IMR-90 (cell line): ENCODE measurements at regions not wholly inside any gene's neighbourhood (a gene's known extent, or its start where the extent isn't known, plus 50 kb on each side); places are given as distances from the start of the nearest gene placed in this dataset.

Experiments
- ATAC-seq: fragments of 200-7000 bp; cut with Tn5 transposase; 2 replicates; pipeline ENCODE4 v1.9.1; 2020; ENCODE audit warnings: low read depth, mild to moderate bottlenecking, moderate library complexity
- BruUV-seq: library from RNA; stranded (reverse); fragments of 400-500 nt; replicated peaks from 2 replicates; lab custom pipeline; 2021; lab: Mats Ljungman, UMichigan
- CTCF ChIA-PET: fragments of 300-600 bp; formaldehyde crosslinking; extraction: SDS; loops from one replicate; lab custom pipeline; 2021; ENCODE audit warnings: antibody characterized with exemption; lab: Yijun Ruan, JAX
- POLR2A ChIA-PET: fragments of 300-600 bp; sonication (Branson Sonifier 250); formaldehyde crosslinking; loops from one replicate; lab custom pipeline; 2022; ENCODE audit warnings: antibody characterized with exemption; ENCODE audit not compliant: unreplicated experiment; lab: Charles Lee
- DNase-seq: peaks from one replicate; pipeline ENCODE4 v3.0.0; 2013
- H2AFZ ChIP-seq: replicated peaks from 2 replicates; pipeline ENCODE3; 2013; ENCODE audit warnings: low read length, mild to moderate bottlenecking; ENCODE audit not compliant: poor library complexity
- H2AK5ac ChIP-seq: 2 replicates; pipeline ENCODE4 v1.6.1; 2013; ENCODE audit warnings: low read depth, low read length, inconsistent platforms
- H2AK9ac ChIP-seq: replicated peaks from 2 replicates; pipeline ENCODE3; 2013; ENCODE audit warnings: mild to moderate bottlenecking, low read depth, low read length, moderate library complexity; ENCODE audit not compliant: poor library complexity
- H2BK120ac ChIP-seq: 2 replicates; pipeline ENCODE4 v1.6.1; 2013; ENCODE audit warnings: low read depth, low read length, inconsistent platforms
- H2BK15ac ChIP-seq: 3 replicates; pipeline ENCODE4 v1.6.1; 2013; ENCODE audit warnings: low read depth, low read length, inconsistent platforms
- H2BK20ac ChIP-seq: 2 replicates; pipeline ENCODE4 v1.6.1; 2013; ENCODE audit warnings: low read depth, mild to moderate bottlenecking, inconsistent platforms, low read length, moderate library complexity
- H2BK5ac ChIP-seq: 2 replicates; pipeline ENCODE4 v1.6.1; 2013; ENCODE audit warnings: mild to moderate bottlenecking, low read depth, low read length, inconsistent platforms; ENCODE audit not compliant: poor library complexity, severe bottlenecking
- H3K14ac ChIP-seq: replicated peaks from 2 replicates; pipeline ENCODE4 v1.6.1; 2013; ENCODE audit warnings: low read depth, low read length, inconsistent platforms
- H3K18ac ChIP-seq: 2 replicates; pipeline ENCODE4 v1.6.1; 2013; ENCODE audit warnings: low read depth, low read length, control low read depth
- H3K23ac ChIP-seq: 2 replicates; pipeline ENCODE4 v1.6.1; 2013; ENCODE audit warnings: low read depth, low read length, inconsistent platforms
- H3K27ac ChIP-seq: 2 replicates; pipeline ENCODE4 v1.5.1; 2013; ENCODE audit warnings: mild to moderate bottlenecking, control low read depth, low read length; ENCODE audit not compliant: insufficient read depth
- H3K27me3 ChIP-seq: 2 replicates; pipeline ENCODE4 v1.6.1; 2013; ENCODE audit warnings: low read length; ENCODE audit not compliant: control insufficient read depth, insufficient read depth
- H3K36me3 ChIP-seq: 2 replicates; pipeline ENCODE4 v1.6.1; 2013; ENCODE audit warnings: low read length, mixed read lengths; ENCODE audit not compliant: control insufficient read depth, insufficient read depth
- H3K4ac ChIP-seq: 2 replicates; pipeline ENCODE4 v1.6.1; 2013; ENCODE audit warnings: low read depth, low read length, inconsistent platforms
- H3K4me1 ChIP-seq: 2 replicates; pipeline ENCODE4 v1.6.1; 2013; ENCODE audit warnings: low read length, mixed read lengths; ENCODE audit not compliant: control insufficient read depth, insufficient read depth
- H3K4me2 ChIP-seq: 2 replicates; pipeline ENCODE4 v1.6.1; 2013; ENCODE audit warnings: low read depth, mild to moderate bottlenecking, control low read depth, low read length, moderate library complexity
- H3K4me3 ChIP-seq: 2 replicates; pipeline ENCODE4 v1.5.1; 2013; ENCODE audit warnings: low read depth, mild to moderate bottlenecking, control low read depth, low read length, moderate library complexity; ENCODE audit not compliant: insufficient read depth
- H3K56ac ChIP-seq: 2 replicates; pipeline ENCODE4 v1.6.1; 2013; ENCODE audit warnings: low read length, inconsistent platforms; ENCODE audit not compliant: insufficient read depth; ENCODE audit errors: extremely low read depth
- H3K79me1 ChIP-seq, 2 experiments: 2 replicates each; pipeline ENCODE4 v1.6.1; 2013; ENCODE audit warnings: low read length in 2 of 2, inconsistent platforms in 1 of 2, low read depth in 1 of 2
- H3K9ac ChIP-seq: 2 replicates; pipeline ENCODE4 v1.6.1; 2013; ENCODE audit warnings: low read depth, low read length, control low read depth
- H3K9me1 ChIP-seq: 2 replicates; pipeline ENCODE4 v1.6.1; 2013; ENCODE audit warnings: low read length, inconsistent platforms; ENCODE audit not compliant: insufficient read depth
- H3K9me3 ChIP-seq: 2 replicates; pipeline ENCODE4 v1.6.1; 2013; ENCODE audit warnings: low read length; ENCODE audit not compliant: control insufficient read depth, insufficient read depth
- H4K20me1 ChIP-seq: 2 replicates; pipeline ENCODE4 v1.6.1; 2013; ENCODE audit warnings: low read length, inconsistent platforms; ENCODE audit not compliant: insufficient read depth
- H4K5ac ChIP-seq: 2 replicates; pipeline ENCODE4 v1.6.1; 2013; ENCODE audit warnings: mild to moderate bottlenecking, low read depth, low read length, control low read depth
- H4K8ac ChIP-seq, 2 experiments: 2 replicates each; pipeline ENCODE4 v1.6.1; 2013; ENCODE audit warnings: low read depth in 2 of 2, low read length in 2 of 2, control low read depth in 1 of 2, inconsistent platforms in 1 of 2
- H4K91ac ChIP-seq: 2 replicates; pipeline ENCODE4 v1.6.1; 2013; ENCODE audit warnings: low read depth, low read length, inconsistent platforms; ENCODE audit not compliant: insufficient read depth
- CEBPB ChIP-seq: IDR thresholded peaks from 2 replicates; pipeline ENCODE4 v1.6.1; 2012; ENCODE audit warnings: low read depth, low read length, improper control_type of control experiment
- CHD1 ChIP-seq: IDR thresholded peaks from 2 replicates; pipeline ENCODE4 v1.6.1; 2012; ENCODE audit warnings: low read depth, low read length, improper control_type of control experiment
- FOS ChIP-seq: fragments of 150-350 bp; IDR thresholded peaks from 2 replicates; pipeline ENCODE4 v1.6.1; 2016; ENCODE audit warnings: low read depth, low read length
- MXI1 ChIP-seq: IDR thresholded peaks from 2 replicates; pipeline ENCODE4 v1.6.1; 2012; ENCODE audit warnings: low read depth, mild to moderate bottlenecking, low read length, moderate library complexity, borderline replicate concordance
- RCOR1 ChIP-seq: IDR thresholded peaks from 2 replicates; pipeline ENCODE4 v1.6.1; 2012; ENCODE audit warnings: mild to moderate bottlenecking, low read length, improper control_type of control experiment; ENCODE audit not compliant: insufficient replicate concordance
- RFX5 ChIP-seq: IDR thresholded peaks from 2 replicates; pipeline ENCODE4 v1.8.0; 2012; ENCODE audit warnings: low read depth, mild to moderate bottlenecking, low read length, moderate library complexity
- USF2 ChIP-seq: fragments of 150-350 bp; IDR thresholded peaks from 2 replicates; pipeline ENCODE4 v1.6.1; 2017; ENCODE audit warnings: mild to moderate bottlenecking, antibody characterized with exemption, low read length, low read depth
- WGBS, 2 experiments: methylation state at CpG; one replicate each; pipeline versions ENCODE4 v1.1.5 to v1.1.7; 2013; ENCODE audit warnings: missing lambda C conversion rate in 2 of 2; ENCODE audit not compliant: insufficient read length in 1 of 2; ENCODE audit errors: extremely low coverage in 2 of 2; 5-methylcytosine and 5-hydroxymethylcytosine counted together
- dilution Hi-C: fragments of 300-500 bp; cut with HindIII; formaldehyde crosslinking; loops from one replicate; pipeline ENCODE4 v1.14.3; 2018; ENCODE audit warnings: low sequenced_read_pairs; ENCODE audit not compliant: unreplicated experiment
- in situ Hi-C: fragments of 300-500 bp; cut with MboI; formaldehyde crosslinking; loops from 3 replicates; pipeline ENCODE4 v1.14.3; 2019; ENCODE audit warnings: low sequenced_read_pairs, inconsistent platforms, mixed read lengths
- intact Hi-C: fragments of 100-400 bp; cut with micrococcal nuclease; formaldehyde crosslinking; loops from 2 replicates; pipeline ENCODE4 v1.10.0; 2022

GRCh38 chr18:43893001-43893637, 615.8 kb upstream of the SYT4 start:
- Histone ChIP-seq H2BK5ac (no peak overlapping the region), H4K91ac (no peak overlapping the region), H3K4me2 (no peak overlapping the region), H2BK120ac (no peak overlapping the region), H4K20me1 (no peaks in the 10 kb centered on the region), H3K4me3 (no peak overlapping the region), H3K56ac (no peak overlapping the region), H3K23ac (no peak overlapping the region), H4K8ac (no peak overlapping the region), H3K14ac (0 out of 2 replicates have a peak overlapping the region, but pooled peaks have one; percentile 7), H3K36me3 (no peaks in the 10 kb centered on the region), H2AFZ (no peak overlapping the region), H3K4ac (no peak overlapping the region), H2BK20ac (no peak overlapping the region), H3K9me1 (no peaks in the 10 kb centered on the region), H2AK9ac (no peak overlapping the region), H3K79me1 (no peaks in the 10 kb centered on the region), H4K5ac (no peak overlapping the region; the same call in 1 of the 2 replicates), H3K18ac (no peak overlapping the region), H2AK5ac (no peak overlapping the region), H3K4me1 (no peaks in the 10 kb centered on the region), H2BK15ac (no peak overlapping the region), H3K27me3 (no peaks in the 10 kb centered on the region), H3K27ac (no peak overlapping the region), H3K9me3 (no peaks in the 10 kb centered on the region), H3K9ac (no peak overlapping the region)
- CTCF ChIA-PET: interaction anchor here (0.6 kb wide), 1 partner anchor 23 kb away, joined by 4 read pairs; no protein-coding TSS in a partner anchor
- no peak for TF ChIP-seq CHD1
- TF ChIP-seq RCOR1: no peak
- TF ChIP-seq FOS: peak; percentile 39; the same call in 1 of the 2 replicates
- TF ChIP-seq CEBPB: peak; percentile 0; the same call in 1 of the 2 replicates
- no peak for TF ChIP-seq MXI1
- TF ChIP-seq USF2: no peak
- TF ChIP-seq RFX5: no peak
- POLR2A ChIA-PET: no interaction called here
- 50% methylated on average over 1 of the region's 5 CpGs; no CpG with 5 or more reads in 1 of the 2 experiments for WGBS, 2 experiments
- no TSS peak for BruUV-seq
- DNase-seq (peak; percentile 92), ATAC-seq (peak; percentile 96)
- dilution Hi-C loops: no loop called here
- in situ Hi-C loops: no loop called here
- intact Hi-C loops: no loop called here
